Fibroblast of lung (primary cell): ENCODE measurements at regions not wholly inside any gene's neighbourhood (a gene's known extent, or its start where the extent isn't known, plus 50 kb on each side); places are given as distances from the start of the nearest gene placed in this dataset.

Source experiments
- DNase-seq, 2 donors: peaks; one replicate each; pipeline versions ENCODE4 v3.0.0 to v3.0.0-alpha.2; 2010; ENCODE audit warnings: low read depth in 2 of 2
- H2AFZ ChIP-seq: 2 replicates; pipeline ENCODE4 v1.5.1; 2012; ENCODE audit warnings: low read length, control low read depth, inconsistent platforms
- H3K27ac ChIP-seq: 2 replicates; pipeline ENCODE4 v1.5.1; 2011; ENCODE audit warnings: low read length, control low read depth; ENCODE audit not compliant: insufficient read depth
- H3K27me3 ChIP-seq: 2 replicates; pipeline ENCODE4 v1.5.1; 2011; ENCODE audit warnings: mild to moderate bottlenecking, low read length; ENCODE audit not compliant: control insufficient read depth, insufficient read depth
- H3K36me3 ChIP-seq: 2 replicates; pipeline ENCODE4 v1.5.1; 2011; ENCODE audit warnings: low read length; ENCODE audit not compliant: control insufficient read depth, insufficient read depth
- H3K4me1 ChIP-seq: 2 replicates; pipeline ENCODE4 v1.5.1; 2011; ENCODE audit warnings: low read length; ENCODE audit not compliant: control insufficient read depth, insufficient read depth; ENCODE audit errors: extremely low read depth
- H3K4me2 ChIP-seq: 2 replicates; pipeline ENCODE4 v1.5.1; 2011; ENCODE audit warnings: low read length, control low read depth; ENCODE audit not compliant: insufficient read depth; ENCODE audit errors: extremely low read depth
- H3K4me3 ChIP-seq, 4 experiments: fragments of 200-600 bp in 1 of 4; sonication (generic) in 1 of 4; replicated peaks in 1 of 4; 2 replicates each; pipeline ENCODE4 v1.5.1; 2011 to 2016; ENCODE audit warnings: low read length in 4 of 4, low read depth in 3 of 4, mild to moderate bottlenecking in 3 of 4, control low read depth in 2 of 4, inconsistent platforms in 1 of 4, mixed read lengths in 1 of 4; ENCODE audit not compliant: insufficient read depth in 1 of 4; ENCODE audit errors: control extremely low read depth in 1 of 4
- H3K79me2 ChIP-seq: 2 replicates; pipeline ENCODE4 v1.5.1; 2012; ENCODE audit warnings: mild to moderate bottlenecking, low read length, inconsistent platforms; ENCODE audit not compliant: control insufficient read depth, insufficient read depth
- H3K9ac ChIP-seq: 2 replicates; pipeline ENCODE4 v1.5.1; 2011; ENCODE audit warnings: mild to moderate bottlenecking, low read length, control low read depth; ENCODE audit not compliant: insufficient read depth
- H3K9me3 ChIP-seq: 2 replicates; pipeline ENCODE4 v1.5.1; 2012; ENCODE audit warnings: low read depth, low read length; ENCODE audit not compliant: control insufficient read depth, insufficient read depth
- H4K20me1 ChIP-seq: 2 replicates; pipeline ENCODE4 v1.5.1; 2011; ENCODE audit warnings: low read length; ENCODE audit not compliant: control insufficient read depth, insufficient read depth; ENCODE audit errors: extremely low read depth
- EZH2 ChIP-seq: IDR thresholded peaks from 2 replicates; pipeline ENCODE4 v1.5.1; 2012; ENCODE audit warnings: low read length, control low read depth, mild to moderate bottlenecking; ENCODE audit errors: missing control alignments
- TF ChIP-seq, protein P1 (sequence below), 2 donors: IDR thresholded peaks in 1 of 2; conservative IDR thresholded peaks in 1 of 2; 1 replicate in 1 of 2; 2 replicates in 1 of 2; pipeline ENCODE4 v1.5.1; 2011 to 2012; ENCODE audit warnings: low read length in 2 of 2, control low read depth in 1 of 2, inconsistent platforms in 1 of 2, low read depth in 1 of 2, mild to moderate bottlenecking in 1 of 2

- Histone ChIP-seq H2AFZ (no peak overlapping the region), H4K20me1 (no peaks in the 10 kb centered on the region), H3K9ac (no peak overlapping the region), H3K79me2 (peaks cover 33% of the 10 kb centered on the region), H3K9me3 (no peaks in the 10 kb centered on the region), H3K4me3 (no peak overlapping the region), H3K4me1 (peaks cover 7% of the 10 kb centered on the region), H3K36me3 (no peaks in the 10 kb centered on the region), H3K4me2 (no peak overlapping the region), H3K27ac (no peak overlapping the region), H3K27me3 (no peaks in the 10 kb centered on the region)
- TF ChIP-seq, protein P1, sequence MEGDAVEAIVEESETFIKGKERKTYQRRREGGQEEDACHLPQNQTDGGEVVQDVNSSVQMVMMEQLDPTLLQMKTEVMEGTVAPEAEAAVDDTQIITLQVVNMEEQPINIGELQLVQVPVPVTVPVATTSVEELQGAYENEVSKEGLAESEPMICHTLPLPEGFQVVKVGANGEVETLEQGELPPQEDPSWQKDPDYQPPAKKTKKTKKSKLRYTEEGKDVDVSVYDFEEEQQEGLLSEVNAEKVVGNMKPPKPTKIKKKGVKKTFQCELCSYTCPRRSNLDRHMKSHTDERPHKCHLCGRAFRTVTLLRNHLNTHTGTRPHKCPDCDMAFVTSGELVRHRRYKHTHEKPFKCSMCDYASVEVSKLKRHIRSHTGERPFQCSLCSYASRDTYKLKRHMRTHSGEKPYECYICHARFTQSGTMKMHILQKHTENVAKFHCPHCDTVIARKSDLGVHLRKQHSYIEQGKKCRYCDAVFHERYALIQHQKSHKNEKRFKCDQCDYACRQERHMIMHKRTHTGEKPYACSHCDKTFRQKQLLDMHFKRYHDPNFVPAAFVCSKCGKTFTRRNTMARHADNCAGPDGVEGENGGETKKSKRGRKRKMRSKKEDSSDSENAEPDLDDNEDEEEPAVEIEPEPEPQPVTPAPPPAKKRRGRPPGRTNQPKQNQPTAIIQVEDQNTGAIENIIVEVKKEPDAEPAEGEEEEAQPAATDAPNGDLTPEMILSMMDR (conservative IDR thresholded peaks at IDR 0.05 in 1 of 2, IDR thresholded peaks at IDR 0.05 in 1 of 2; ENCODE audit: low read depth in 1 of 2, low read length in 2 of 2) = no peak
- no peak for TF ChIP-seq EZH2
- no peak for DNase-seq
Measured at GRCh38 chr1:98047171-98047570, 126.3 kb upstream of the DPYD start.

GRCh38 chr1:98045767-98046641 lies 125.2 kb upstream of the DPYD start:
- Histone ChIP-seq H3K27me3 (no peaks in the 10 kb centered on the region), H3K9ac (peak overlapping the region; percentile 78), H3K27ac (peak overlapping the region; percentile 78), H3K4me3 (peak overlapping the region; percentile 73 to 80 (median 80)), H3K36me3 (no peaks in the 10 kb centered on the region), H3K4me1 (peaks cover 7% of the 10 kb centered on the region), H4K20me1 (no peaks in the 10 kb centered on the region), H3K4me2 (peak overlapping the region; percentile 60), H3K9me3 (no peaks in the 10 kb centered on the region), H2AFZ (peak overlapping the region; percentile 80), H3K79me2 (peaks cover 34% of the 10 kb centered on the region)
- DNase-seq = peak; percentile 46 to 67
- TF ChIP-seq, protein P1 (conservative IDR thresholded peaks at IDR 0.05 in 1 of 2, IDR thresholded peaks at IDR 0.05 in 1 of 2; ENCODE audit: low read depth in 1 of 2, low read length in 2 of 2) = no peak
- TF ChIP-seq EZH2 = no peak

- Histone ChIP-seq H3K9ac (peak overlapping the region; percentile 78), H3K36me3 (no peaks in the 10 kb centered on the region), H4K20me1 (no peaks in the 10 kb centered on the region), H3K4me3 (peak overlapping the region; percentile 73 to 80 (median 80)), H3K9me3 (no peaks in the 10 kb centered on the region), H3K4me2 (peak overlapping the region; percentile 84), H3K27me3 (no peaks in the 10 kb centered on the region), H3K4me1 (peaks cover 7% of the 10 kb centered on the region), H2AFZ (peak overlapping the region; percentile 80), H3K27ac (peak overlapping the region; percentile 78), H3K79me2 (peaks cover 34% of the 10 kb centered on the region)
- peak; percentile 50 to 78 for DNase-seq
- TF ChIP-seq, protein P1 (conservative IDR thresholded peaks at IDR 0.05 in 1 of 2, IDR thresholded peaks at IDR 0.05 in 1 of 2; ENCODE audit: low read depth in 1 of 2, low read length in 2 of 2) = no peak
Measured at GRCh38 chr1:98045211-98045766, 124.5 kb upstream of the DPYD start.
